ENCODE measurements at regions not wholly inside any gene's neighbourhood (a gene's known extent, or its start where the extent isn't known, plus 50 kb on each side); places are given as distances from the start of the nearest gene placed in this dataset.
"Not testable (repeated sequence)": the region's sequence is repeated elsewhere in the genome, so short reads cannot be mapped to it uniquely, and the experiment has no call there.

DNA sequence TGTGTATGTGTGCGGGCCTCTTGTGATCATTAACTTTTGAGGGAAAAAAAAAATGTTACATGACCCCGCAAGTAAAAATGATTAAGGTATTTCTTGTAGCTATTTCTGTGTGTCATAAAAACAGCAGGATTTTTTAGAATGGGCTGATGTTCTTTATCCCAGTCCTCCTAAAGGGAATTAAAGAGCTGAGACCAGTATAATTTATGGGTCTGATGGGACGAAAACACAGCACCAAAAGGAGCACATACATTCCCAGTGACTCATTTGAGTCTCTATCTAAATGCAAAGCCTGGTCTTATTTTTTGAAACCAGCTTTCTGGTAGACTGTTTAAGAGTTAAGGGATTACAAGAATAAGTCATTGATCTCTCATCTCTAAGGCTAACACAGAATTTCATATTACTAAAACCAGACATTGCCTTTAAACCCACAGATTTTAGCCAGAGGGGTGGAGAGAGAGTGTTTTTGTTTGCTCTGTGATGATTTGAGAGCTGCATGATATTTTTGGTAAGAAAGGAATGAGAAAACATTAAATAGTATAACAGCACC, 342.3 kb upstream of the EPHA4 start:
- DNase-seq: peak; percentile 20

DNA sequence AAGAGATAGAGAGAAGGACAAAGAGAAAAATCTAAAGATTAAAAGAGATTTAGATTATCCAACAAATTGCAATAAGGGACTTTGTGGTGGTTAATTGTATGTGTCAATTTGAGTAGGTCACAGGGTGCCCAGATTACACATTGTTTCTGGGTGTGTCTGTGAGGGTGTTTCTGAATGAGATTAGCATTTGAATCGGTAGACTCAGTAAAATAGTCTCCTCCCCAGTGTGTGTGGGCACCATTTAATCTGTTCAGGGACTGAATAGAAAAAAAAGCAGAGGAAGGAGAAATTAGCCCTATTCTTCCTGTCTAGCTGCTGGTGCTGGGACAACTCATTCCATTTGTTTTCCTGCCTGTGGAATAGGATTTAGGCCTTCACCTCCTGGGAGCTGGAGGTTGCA, 339.8 kb upstream of the EPHA4 start:
- DNase-seq: no peak

DNA sequence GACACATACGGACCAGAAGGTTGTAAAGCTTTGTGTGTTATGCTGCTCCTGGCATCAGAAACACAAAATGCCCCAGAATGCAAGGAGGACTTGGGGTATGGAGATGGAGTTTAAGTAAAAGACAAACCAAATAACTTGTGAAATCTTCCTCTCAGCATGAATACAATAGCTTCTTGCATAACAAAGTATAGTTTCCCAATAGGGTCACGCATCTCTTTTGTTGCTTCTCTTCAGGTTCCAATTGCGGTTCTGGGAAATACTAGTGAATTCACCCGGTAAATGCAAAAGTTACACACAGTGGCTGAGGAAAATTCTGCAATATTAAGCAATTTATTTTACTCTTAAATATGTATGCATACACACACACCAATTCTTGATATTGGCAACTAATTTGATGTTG, 339.2 kb upstream of the EPHA4 start:
- DNase-seq: no peak

DNA sequence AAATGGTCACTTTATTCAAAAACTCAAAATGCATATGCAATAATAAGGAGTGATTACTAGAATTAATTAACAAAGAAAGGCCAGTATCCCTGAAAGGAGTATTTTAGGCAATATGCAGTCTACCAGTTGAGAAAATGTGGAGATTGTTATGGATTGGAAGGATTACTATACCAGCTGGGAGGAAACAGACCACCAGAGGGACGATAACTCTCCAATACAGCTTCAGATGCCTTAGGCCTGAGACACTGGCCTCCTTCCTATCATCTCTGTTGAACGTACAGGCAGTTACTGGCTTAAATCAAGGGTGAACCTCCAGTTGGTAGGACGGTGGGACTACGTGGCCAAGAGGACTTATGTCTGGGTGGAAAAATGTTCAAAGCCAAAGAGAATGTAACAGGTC, 336.4 kb upstream of the EPHA4 start:
- DNase-seq: no peak

DNA sequence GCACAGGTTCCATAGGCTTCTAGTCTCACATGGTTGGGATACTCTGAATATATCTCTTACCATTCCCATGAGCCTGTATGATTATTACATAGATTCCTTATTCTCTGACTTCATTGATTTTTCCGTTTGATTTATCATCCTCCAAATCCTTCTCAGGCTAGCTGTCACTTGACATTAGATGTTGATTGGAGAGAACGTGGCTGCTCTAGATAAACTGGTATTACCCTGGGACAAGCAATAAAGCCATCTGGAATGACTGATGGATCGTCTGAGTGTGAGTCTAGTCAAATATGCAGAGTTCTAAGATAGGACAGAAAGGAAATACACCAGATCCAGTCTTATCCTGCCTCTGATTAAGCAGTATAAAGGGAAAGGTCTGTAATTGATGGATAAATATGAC, 325.6 kb upstream of the EPHA4 start:
- no peak for DNase-seq

DNA sequence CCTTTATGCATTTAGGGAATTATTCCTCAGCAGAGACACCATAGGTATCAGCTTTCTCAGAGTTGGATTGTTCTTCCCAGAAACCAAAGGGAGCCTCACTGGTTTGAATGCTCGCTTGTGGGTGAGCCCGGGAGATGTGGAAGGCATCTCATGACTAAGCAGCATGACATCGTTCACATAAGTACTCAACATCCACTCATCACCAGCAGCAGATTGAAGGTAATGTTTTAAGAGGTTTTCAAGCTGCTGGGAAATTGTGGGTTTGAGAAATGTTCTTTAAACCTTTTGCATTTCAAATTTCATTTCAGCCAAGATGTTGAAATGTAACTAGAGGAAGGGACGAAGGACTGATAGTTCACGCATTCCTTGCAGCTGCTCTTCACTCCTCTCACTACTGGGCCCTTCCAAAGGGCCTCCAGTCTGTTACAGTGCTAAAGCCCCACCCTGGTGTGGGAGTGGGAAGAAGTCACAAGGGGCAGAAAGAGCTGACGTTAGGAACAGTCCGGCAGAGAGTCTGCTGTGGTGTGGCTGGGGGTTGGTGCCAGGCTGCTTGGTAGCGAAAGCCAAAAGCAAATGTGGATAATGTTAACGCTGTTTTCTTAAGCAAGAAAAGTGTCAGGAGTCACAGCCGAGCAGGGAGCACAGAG, 324.5 kb upstream of the EPHA4 start:
- peak; percentile 55 for DNase-seq

DNA sequence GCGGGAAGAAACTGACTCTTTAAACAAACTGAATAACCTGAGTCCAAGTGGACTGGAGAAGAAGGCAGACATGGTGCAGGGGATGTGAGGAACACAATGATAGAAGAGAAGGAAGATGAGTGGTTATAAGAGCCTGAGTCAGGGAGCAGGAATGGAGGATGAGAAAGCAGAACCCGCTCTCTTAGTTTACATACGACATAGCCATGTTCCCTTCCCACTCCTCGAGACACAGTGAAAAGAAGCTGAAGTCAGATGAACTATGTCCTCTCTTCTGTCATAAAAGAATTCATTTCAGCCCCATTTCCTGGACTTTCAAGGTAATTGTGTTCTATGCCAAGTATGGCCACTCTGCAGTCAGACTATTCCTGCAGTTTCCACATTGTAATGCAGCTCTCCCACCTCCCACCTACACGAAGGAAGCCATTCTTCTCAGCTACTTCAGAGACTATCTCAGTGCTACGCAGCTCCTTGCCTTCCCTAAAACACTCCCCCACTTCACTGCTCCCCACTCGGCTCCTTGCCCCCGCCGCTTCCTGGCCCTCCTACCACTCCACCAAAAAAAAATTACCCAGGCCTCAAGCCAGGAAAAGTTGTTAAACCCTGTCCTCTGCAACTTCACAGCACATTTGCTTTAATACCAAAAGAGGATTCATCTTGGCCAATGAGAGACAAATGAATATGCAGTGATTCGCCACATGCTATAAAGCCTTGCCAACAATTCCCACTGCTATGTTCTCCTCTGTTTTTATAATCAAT, 323.4 kb upstream of the EPHA4 start:
- peak; percentile 1 for DNase-seq

DNA sequence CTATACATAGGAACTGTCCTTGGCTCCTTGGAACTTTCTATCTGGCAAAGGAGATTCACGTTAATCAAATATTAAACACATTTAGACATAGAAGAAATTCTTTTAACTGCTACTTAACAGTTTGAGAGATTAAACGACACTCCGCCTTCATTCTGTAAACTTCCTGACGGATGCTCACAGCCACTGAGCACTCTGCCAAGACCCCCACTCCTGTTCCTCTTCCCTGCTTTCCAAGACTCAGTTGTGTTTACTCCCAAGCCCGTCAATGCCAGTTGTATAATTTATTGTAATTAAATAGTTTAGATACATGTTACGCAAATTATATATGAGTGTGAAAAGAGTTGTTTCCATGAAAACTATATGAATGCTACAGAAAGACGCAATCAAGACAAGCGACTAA, 321.4 kb upstream of the EPHA4 start:
- no peak for DNase-seq

DNA sequence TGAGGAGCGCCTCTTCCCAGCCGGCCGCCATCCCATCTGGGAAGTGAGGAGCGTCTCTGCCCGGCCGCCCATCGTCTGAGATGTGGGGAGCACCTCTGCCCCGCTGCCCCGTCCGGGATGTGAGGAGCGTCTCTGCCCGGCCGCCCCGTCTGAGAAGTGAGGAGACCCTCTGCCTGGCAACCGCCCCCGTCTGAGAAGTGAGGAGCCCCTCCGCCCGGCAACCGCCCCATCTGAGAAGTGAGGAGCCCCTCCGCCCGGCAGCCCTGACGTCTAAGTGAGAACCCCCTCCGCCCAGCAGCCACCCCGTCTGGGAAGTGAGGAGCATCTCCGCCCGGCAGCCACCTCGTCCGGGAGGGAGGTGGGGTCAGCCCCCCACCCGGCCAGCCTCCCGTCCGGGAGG, 319.9 kb upstream of the EPHA4 start:
- not testable (repeated sequence) for DNase-seq

DNA sequence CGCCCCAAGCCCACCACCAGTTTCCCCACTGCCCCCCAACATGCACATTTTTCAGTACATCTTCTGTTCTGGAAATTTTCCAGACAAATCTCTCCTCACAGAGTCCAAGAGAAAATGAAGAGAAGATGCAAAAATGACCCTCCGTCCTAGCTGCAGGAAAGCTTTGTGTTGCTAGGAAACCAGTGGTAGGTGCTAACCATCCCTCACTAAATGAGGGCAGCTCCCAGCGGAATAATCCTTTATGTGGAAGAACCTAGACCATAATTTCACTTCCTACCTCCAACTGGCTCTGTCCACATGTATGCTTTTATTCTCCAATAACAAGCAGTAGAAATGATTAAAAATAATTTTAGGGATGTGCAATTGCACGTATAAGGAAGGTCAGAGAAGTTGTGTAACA, 311.9 kb upstream of the EPHA4 start:
- no peak for DNase-seq

DNA sequence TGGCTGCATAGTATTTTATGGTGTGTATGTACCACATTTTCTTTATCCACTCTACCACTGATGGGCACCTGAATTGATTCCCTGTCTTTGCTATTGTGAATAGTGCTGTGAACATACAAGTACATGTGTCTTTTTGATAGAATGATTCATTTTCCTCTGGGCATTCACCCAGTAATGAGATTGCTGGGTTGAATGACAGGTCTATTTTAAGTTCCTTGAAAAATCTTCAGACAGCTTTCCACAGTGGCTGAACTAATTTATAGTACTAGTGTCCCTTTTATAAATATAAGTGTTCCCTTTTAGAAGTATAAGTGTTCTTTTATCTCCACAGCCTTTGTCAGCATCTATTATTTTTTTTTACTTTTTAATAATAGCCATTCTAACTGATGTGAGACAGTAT, 303.9 kb upstream of the EPHA4 start:
- DNase-seq: no peak

DNA sequence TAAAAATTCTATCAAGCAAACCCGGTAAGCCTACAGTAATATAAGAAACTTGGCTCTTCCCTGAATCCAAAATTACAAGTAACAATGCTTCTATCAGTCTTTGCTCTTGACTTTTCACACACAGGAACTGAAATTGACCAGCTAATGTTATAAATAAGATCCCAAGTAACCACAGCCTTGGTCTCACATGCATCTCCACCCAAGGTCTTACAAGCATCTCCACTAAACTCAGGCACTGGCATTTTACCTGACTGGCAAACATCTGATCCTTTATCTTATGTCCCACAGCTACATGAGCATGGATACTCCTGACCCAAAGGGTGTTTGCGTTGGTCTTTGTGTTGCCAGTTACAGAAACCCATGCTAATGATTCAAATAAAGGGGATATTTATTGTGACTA, 302.3 kb upstream of the EPHA4 start:
- DNase-seq: no peak

DNA sequence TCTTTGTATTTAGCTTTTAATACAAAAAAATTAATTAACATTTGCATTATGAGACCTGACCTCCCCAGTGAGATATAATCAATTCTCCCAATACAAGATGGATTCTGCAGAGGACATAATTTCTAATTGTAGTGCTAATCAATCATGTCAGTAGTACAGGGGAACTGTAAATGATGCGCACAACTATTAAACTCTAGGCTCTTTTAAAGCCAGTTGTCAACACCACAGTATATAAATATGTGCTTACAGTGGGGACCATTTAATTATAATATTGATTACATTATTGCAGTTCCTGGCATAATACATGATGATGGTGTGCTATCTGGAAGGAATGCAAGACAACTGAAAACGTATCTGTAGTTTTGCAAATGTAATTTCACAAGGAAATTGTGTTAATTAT, 285.6 kb upstream of the EPHA4 start:
- no peak for DNase-seq

DNA sequence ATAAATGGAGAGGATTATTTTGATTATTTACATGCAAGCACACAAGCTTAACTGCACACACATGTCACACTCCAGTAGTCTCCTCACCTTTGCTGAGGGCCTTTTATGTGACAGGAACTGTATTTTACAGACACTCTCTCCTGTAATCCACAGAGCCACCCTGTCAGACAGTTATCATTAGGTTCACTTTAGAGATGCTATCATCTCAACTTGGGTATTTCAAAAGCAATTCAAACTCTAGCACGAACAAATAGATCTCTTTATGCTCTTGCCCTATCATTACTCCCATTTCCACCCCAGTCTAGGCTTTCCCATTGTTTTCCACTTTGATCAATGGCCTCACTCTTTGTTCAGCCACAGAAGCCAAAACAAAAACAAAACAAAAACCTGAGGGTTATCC, 281.2 kb upstream of the EPHA4 start:
- no peak for DNase-seq

DNA sequence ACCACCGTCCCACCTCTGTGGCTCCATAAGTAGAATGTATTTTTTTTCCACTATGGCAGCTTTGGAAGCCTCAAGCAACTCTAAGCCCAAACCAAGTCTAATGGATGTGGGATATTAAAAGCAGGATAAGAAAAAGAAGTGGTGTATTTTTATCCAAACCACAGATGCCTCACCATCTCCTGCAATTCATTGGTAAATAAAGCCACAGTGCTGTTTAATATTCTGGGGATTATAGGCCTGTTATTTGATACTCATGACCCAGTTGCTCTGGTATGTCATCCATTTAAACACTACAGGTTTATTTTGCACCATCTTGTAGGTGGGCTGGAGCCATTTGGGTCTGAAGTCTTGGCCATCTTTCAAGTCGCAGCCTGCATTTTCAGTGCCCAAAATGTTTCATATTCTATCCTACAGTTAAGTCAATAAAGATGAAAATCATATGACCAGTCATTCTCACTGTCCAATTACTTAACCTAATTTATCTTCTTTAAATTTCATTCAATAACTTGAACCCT, 279.5 kb upstream of the EPHA4 start:
- no peak for DNase-seq

DNA sequence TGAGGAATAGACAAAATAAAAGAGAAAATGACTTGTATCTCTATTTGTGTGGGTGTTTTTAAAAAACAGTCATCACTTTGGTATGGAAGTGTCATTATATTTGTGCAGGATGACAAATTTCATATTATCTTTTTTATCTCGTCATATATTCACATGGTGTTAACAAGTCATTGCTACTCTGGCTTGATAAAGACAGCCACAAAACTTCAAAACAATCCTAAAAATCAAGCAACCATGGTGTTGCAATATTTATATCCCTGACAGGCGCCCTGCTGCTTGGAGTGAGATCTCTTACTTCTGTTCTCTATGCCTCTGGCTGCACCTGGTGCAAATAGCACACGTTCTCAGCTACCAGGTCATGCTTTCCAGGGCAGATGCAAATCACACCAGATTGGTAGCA, 278.0 kb upstream of the EPHA4 start:
- no peak for DNase-seq

DNA sequence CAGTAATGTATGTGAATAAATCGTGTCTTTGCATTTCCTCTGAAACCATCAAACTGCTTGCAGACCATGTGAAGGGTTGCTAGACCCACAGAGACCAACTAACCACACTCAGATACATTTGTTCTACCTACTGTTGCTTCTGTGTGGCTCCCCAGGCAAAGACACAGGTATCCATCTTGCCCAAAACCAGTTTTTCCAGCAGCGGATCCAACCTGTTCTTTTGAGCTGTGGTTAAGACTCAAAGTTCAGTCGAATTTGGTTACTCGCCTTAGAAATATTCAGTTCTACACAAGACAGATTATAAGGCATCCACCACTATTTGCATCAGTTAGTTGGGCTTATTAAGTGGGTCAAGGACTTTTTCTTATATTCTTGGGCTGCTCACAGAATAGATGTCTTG, 276.2 kb upstream of the EPHA4 start:
- no peak for DNase-seq

DNA sequence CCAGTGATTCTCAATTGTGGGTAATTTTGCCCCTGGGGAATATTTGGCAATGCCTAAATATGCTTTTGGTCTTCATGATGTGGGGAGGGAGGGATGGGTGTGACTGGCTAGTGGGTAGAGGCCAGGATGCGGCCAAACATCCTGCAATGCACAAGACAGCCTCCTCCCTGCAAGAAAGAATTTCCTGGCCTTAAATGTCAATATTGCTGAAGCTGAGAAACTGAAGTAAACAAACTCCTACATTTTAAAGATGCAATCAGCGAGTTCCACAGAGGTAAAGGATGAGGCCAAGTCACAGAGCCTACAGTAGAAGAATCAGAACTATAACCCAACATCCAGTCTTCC, 272.9 kb upstream of the EPHA4 start:
- DNase-seq: no peak

DNA sequence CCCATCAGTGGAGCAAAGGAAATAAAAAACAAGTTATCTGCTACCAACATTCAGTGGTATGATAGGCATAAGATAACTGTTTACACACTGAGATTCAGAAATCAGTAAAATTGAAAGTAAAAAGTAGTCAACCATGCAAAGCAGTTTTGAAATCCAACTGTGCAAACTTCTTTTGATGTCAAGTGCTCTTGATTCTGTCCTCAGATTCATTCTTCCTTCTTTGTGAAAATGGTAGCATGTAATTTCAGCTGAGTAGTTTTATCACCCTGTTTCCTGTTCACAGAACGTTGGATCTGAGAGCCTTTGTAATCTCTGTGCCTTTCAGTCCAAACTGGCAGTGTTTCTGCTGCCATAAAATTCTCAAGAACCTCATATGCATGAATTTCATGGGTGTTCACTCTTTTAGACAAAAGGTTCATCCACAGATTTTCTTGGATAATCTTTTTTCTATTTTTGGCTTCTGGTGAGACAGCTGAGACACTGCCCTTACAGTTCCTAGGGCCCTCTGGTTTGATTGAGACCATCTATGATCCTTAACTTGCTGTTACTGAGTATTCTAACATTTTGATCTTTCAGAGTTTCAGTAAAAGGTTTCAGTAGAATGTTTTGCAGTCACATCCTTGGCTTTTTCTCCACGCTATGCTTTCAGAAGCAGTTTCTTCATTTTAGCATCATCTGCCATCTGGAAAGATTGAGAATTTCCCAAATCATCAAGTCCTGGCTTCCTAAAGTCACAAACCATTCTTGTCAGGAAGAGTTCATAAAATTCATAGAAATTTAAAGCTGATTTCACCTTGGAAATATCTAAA, 272.3 kb upstream of the EPHA4 start:
- no peak for DNase-seq

DNA sequence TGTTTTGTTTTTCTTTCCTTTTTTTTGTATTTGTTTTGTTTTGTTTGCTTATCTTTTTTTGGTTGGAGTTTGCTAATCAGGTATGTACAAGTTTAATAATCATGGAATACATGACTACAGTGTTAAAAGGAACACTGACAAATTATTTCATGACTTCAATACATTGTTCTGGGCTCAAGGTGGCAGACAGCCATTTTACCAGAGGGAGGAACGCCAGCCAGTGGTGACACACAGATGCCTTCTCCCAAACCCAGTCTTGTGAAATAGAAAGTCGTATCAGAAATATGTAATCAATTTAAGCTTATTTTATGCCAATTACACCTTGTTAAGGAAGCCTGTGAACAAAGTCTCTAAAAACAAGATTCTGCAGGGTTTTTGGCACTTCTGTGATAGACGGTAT, 264.0 kb upstream of the EPHA4 start:
- no peak for DNase-seq

DNA sequence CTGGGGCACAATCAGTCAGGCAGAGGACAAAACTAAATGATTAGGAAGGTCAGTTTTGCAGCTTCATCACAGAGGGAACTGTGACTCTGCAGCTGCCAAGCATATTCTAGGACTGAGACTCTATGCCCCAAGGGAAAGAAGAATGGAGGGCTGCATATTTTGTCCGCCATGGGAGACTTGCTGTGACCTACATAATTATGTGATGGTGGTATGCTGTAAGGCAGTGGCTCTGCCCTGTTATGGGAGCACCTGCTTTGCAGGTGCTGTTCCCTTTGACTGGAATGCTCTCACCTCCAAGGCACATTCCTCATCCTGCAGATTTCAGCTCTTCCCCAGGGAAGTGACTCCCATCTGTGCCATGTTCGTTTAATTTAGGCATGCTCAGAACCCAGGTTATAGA, 261.9 kb upstream of the EPHA4 start:
- DNase-seq: no peak

DNA sequence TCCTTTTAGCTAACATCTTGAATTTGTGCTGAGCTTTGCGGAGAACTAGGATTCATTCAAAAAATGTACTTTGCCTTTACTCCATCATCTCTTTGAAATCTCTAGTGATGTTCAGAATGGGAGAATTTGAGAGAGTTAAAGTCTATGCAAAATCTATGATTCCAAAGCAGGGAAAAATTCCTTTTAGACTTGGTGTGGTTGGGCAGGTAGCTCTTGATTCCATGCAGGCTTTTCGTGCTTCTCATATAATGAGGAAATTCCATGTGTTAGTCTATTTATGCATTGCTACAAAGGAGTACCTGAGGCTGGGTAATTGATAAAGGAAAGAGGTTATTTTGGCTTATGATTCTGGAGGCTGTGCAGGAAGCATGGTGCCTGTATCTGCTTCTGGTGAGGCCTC, 258.9 kb upstream of the EPHA4 start:
- DNase-seq: no peak

DNA sequence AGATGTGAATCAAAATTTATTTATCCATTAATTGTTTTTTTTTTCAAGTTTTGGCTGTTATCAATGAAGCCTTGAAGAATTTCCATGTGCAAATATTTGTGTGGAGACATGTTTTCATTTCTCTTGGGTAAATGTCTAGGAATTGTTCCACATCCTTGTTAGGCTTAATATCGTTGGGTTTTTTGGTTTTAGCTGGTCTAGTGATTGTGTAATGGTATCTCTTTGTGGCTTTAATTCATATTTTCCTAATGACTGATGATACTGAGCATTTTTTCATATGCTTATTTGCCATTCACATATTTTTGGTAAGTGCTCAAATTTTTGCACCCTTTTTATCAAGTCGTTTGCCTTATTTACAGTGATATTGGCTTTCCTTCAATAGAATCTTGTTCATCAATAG, 250.3 kb upstream of the EPHA4 start:
- no peak for DNase-seq
